ENCODE measurements at regions not wholly inside any gene's neighbourhood (a gene's known extent, or its start where the extent isn't known, plus 50 kb on each side); places are given as distances from the start of the nearest gene placed in this dataset.

DNA sequence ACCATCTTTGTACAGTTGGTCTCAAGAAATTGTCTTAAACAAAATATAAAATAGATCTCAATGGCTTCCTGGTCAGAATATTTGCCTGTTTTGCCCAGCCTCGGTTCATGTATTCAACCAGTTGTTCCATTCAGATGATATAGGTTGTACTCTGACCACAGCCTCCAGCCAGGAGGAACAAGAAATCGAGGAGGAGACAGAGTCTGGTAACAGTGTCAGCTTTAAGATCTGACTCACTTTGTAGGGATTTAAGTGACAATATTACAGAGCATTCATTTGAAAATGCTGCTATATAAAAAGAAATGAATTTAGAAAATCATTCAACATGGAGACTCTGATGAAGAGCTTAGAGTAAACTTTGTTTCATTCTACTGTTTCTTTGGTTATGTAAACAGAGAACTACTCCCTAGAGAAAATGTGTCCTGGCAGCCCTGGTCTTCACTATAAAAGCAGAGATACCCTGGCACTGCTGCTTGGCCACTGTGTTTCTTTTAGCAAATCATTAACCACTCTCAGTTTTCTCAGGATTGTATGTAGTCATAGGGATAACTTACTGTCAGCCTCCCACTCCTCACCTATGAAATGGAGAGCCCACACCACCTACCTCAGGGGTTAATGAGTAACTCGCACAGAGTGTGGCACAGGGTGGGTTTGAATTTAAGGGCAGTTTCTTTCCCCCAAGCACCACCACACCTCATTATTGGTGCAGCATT, 53.5 kb downstream of the PAGE2 start:
- Histone ChIP-seq H3K36me3 (no peaks in the 10 kb centered on the region), H3K4me1 (no peaks in the 10 kb centered on the region), H3K9me3 (no peaks in the 10 kb centered on the region), H3K27me3 (no peaks in the 10 kb centered on the region), H3K4me3 (replicated peaks in 1 of 3) (no peak overlapping the region), H3K27ac (peak overlapping the region; percentile 35 to 78 (median 41))
- peak in 1 of 2 donors; percentile 3 for DNase-seq
- TF ChIP-seq POLR2A (IDR thresholded peaks at IDR 0.05) = no peak
- TF ChIP-seq, protein P1, sequence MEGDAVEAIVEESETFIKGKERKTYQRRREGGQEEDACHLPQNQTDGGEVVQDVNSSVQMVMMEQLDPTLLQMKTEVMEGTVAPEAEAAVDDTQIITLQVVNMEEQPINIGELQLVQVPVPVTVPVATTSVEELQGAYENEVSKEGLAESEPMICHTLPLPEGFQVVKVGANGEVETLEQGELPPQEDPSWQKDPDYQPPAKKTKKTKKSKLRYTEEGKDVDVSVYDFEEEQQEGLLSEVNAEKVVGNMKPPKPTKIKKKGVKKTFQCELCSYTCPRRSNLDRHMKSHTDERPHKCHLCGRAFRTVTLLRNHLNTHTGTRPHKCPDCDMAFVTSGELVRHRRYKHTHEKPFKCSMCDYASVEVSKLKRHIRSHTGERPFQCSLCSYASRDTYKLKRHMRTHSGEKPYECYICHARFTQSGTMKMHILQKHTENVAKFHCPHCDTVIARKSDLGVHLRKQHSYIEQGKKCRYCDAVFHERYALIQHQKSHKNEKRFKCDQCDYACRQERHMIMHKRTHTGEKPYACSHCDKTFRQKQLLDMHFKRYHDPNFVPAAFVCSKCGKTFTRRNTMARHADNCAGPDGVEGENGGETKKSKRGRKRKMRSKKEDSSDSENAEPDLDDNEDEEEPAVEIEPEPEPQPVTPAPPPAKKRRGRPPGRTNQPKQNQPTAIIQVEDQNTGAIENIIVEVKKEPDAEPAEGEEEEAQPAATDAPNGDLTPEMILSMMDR (IDR thresholded peaks at IDR 0.05) = no peak
- 54 to 63% methylated on average over 3 of the region's 3 CpGs for WGBS, 2 donors
- intact Hi-C loops (cut with DNase I) = no loop called here

DNA sequence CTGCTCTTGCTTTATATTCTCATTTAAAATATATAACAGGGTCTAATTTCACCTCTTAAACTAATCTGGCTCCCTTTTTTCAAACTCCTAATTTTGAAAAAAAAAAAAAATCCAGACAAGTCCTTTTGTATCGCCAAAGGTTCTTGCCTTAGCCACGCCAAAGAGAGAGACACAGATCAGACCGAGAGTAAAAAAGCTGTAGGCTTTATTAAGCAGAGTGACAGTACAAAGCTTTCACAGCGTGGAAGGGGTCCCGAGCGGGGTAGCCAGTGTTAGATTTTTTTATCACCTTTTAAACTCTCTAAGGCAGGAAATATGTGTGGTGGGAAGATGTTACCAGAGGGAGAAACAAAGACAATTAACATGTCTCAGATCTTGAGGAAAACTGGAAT, 54.1 kb downstream of the PAGE2 start:
- Histone ChIP-seq H3K27me3 (no peaks in the 10 kb centered on the region), H3K4me3 (replicated peaks in 1 of 3) (no peak overlapping the region), H3K9me3 (no peaks in the 10 kb centered on the region), H3K36me3 (no peaks in the 10 kb centered on the region), H3K27ac (peak overlapping the region; percentile 35 to 78 (median 41)), H3K4me1 (no peaks in the 10 kb centered on the region)
- 25 to 29% methylated on average over 6 of the region's 6 CpGs for WGBS, 2 donors
- intact Hi-C loops (cut with DNase I) = no loop called here
- DNase-seq = peak in 1 of 2 donors; percentile 1
- TF ChIP-seq, protein P1 (IDR thresholded peaks at IDR 0.05) = no peak
- TF ChIP-seq POLR2A (IDR thresholded peaks at IDR 0.05) = no peak

- Histone ChIP-seq H3K27ac (peak overlapping the region; percentile 35 to 78 (median 41)), H3K27me3 (no peaks in the 10 kb centered on the region)
Measured at GRCh38 chrX:55143621-55144020, 54.8 kb downstream of the PAGE2 start.

GRCh38 chrX:55144697-55145096, 55.9 kb downstream of the PAGE2 start:
- intact Hi-C loops (cut with DNase I) = no loop called here
- WGBS, 2 donors = 93 to 98% methylated on average over 2 of the region's 2 CpGs
- DNase-seq = no peak
- Histone ChIP-seq H3K4me1 (no peaks in the 10 kb centered on the region), H3K36me3 (no peaks in the 10 kb centered on the region), H3K9me3 (no peaks in the 10 kb centered on the region), H3K27me3 (no peaks in the 10 kb centered on the region), H3K4me3 (replicated peaks in 1 of 3) (no peak overlapping the region), H3K27ac (peak overlapping the region in 1 of 3 donors; percentile 35)
- TF ChIP-seq POLR2A (IDR thresholded peaks at IDR 0.05) = no peak
- TF ChIP-seq, protein P1 (IDR thresholded peaks at IDR 0.05) = no peak

More at GRCh38 chrX:55143621-55144020, 54.8 kb downstream of the PAGE2 start:
- H3K4me1 ChIP-seq = no peaks in the 10 kb centered on the region
- no peaks in the 10 kb centered on the region for H3K36me3 ChIP-seq
- no peaks in the 10 kb centered on the region for H3K9me3 ChIP-seq
- TF ChIP-seq, protein P1 (IDR thresholded peaks at IDR 0.05) = no peak
- no peak for TF ChIP-seq POLR2A (IDR thresholded peaks at IDR 0.05)
- DNase-seq = peak in 1 of 2 donors; percentile 1
- intact Hi-C loops (cut with DNase I) = no loop called here
- WGBS, 2 donors = 33 to 37% methylated on average over 2 of the region's 2 CpGs
- no peak overlapping the region for H3K4me3 ChIP-seq (replicated peaks in 1 of 3)

DNA sequence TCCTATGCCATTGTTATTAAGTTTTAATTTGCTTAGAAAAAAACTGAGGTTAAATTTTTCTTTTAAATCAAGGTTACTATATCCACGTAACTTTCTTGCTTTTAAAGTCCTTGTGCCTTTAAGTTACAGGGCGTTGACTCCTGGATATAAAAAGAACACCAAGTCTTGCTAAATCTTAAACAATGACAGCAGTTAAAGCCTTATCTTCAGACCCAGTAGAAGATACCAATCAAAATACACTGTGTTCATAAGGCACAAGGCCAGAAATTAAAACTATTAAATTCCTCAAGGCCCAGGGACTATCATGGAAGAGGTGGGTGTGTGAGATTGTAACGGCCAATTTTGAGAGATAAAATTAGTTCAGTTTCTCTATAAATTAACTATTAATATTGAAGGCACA, 60.4 kb downstream of the PAGE2 start:
- DNase-seq = no peak
- no peaks in the 10 kb centered on the region for H3K4me1 ChIP-seq
- H3K27ac ChIP-seq = no peak overlapping the region
- intact Hi-C loops (cut with DNase I) = no loop called here
- 82 to 87% methylated on average over 3 of the region's 3 CpGs for WGBS, 2 donors
- H3K4me3 ChIP-seq (replicated peaks in 1 of 3) = no peak overlapping the region
- no peaks in the 10 kb centered on the region for H3K27me3 ChIP-seq
- no peaks in the 10 kb centered on the region for H3K36me3 ChIP-seq
- TF ChIP-seq, protein P1 (IDR thresholded peaks at IDR 0.05) = no peak
- no peak for TF ChIP-seq POLR2A (IDR thresholded peaks at IDR 0.05)
- H3K9me3 ChIP-seq = no peaks in the 10 kb centered on the region

All from thyroid gland (tissue), 4 donors.